ENCODE measurements at regions not wholly inside any gene's neighbourhood (a gene's known extent, or its start where the extent isn't known, plus 50 kb on each side); places are given as distances from the start of the nearest gene placed in this dataset.
"Not testable (repeated sequence)": the region's sequence is repeated elsewhere in the genome, so short reads cannot be mapped to it uniquely, and the experiment has no call there.

- Histone ChIP-seq H3K27ac (ENCODE audit: low read length) (no peak overlapping the region), H3K9me3 (ENCODE audit: control insufficient read depth in 1 of 2, low read length in 2 of 2) (no peaks in the 10 kb centered on the region), H3K4me3 (ENCODE audit: low read depth in 1 of 2, low read length in 2 of 2) (no peak overlapping the region), H3K36me3 (ENCODE audit: control insufficient read depth in 1 of 2, insufficient read depth in 2 of 2, low read length in 2 of 2) (no peaks in the 10 kb centered on the region), H3K27me3 (ENCODE audit: low read depth, low read length) (no peaks in the 10 kb centered on the region), H3K4me1 (ENCODE audit: control insufficient read depth in 1 of 2, insufficient read depth in 2 of 2, low read length in 2 of 2) (no peaks in the 10 kb centered on the region)
Observed at GRCh38 chr9:19901586-19901985, 112.7 kb upstream of the SLC24A2 start.

DNA sequence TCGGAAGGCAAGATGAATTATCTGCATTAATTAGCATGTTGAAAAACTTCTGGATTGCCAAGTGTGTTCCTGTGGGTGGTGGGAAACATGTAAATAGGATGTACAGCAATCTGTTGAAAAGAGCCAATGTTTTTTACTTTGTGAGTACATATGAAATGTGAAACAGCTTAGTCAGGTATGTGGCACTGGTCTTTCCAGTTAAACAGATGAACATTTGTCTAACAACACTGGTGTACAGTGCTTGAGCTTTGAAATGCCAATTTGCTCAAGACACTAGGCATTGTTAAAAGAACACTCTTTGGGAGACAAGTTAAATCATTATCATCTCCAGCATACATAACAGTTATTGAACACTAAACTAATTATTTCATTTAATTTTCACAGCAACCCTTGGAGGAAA lies 107.3 kb upstream of the SLC24A2 start:
- no peak overlapping the region for H3K27ac ChIP-seq (ENCODE audit: low read length)
- no peaks in the 10 kb centered on the region for H3K36me3 ChIP-seq (ENCODE audit: control insufficient read depth in 1 of 2, insufficient read depth in 2 of 2, low read length in 2 of 2)
- no peaks in the 10 kb centered on the region for H3K27me3 ChIP-seq (ENCODE audit: low read depth, low read length)
- H3K9me3 ChIP-seq (ENCODE audit: control insufficient read depth in 1 of 2, low read length in 2 of 2) = no peaks in the 10 kb centered on the region
- H3K4me3 ChIP-seq (ENCODE audit: low read depth in 1 of 2, low read length in 2 of 2) = no peak overlapping the region
- peaks cover 0 to 5% of the 10 kb centered on the region in 2 donors for H3K4me1 ChIP-seq (ENCODE audit: control insufficient read depth in 1 of 2, insufficient read depth in 2 of 2, low read length in 2 of 2)

DNA sequence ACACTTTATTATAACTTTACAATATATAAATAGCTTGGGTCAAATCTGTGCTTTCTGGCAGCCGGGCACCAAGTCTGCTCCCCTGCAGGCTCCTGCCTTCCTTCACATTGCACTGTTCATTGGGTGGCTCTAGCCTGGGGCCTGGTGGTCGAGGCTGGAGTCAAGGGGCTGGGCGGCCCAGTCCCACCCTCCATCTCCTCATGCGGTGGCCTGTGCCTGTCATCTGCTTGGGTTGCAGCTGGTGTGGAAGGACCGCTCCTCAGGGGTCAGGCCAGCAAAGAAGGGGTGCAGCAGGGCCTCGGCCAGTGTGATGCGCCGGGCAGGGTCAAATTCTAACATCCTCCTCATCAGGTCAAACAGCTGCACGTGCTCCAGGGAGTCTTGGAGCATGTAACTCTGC lies 106.7 kb upstream of the SLC24A2 start:
- not testable (repeated sequence) for H3K4me3 ChIP-seq (ENCODE audit: low read depth in 1 of 2, low read length in 2 of 2); H3K27ac ChIP-seq (ENCODE audit: low read length); H3K4me1 ChIP-seq (ENCODE audit: control insufficient read depth in 1 of 2, insufficient read depth in 2 of 2, low read length in 2 of 2); H3K36me3 ChIP-seq (ENCODE audit: control insufficient read depth in 1 of 2, insufficient read depth in 2 of 2, low read length in 2 of 2); H3K9me3 ChIP-seq (ENCODE audit: control insufficient read depth in 1 of 2, low read length in 2 of 2); H3K27me3 ChIP-seq (ENCODE audit: low read depth, low read length)

GRCh38 chr9:19895006-19895405 lies 106.2 kb upstream of the SLC24A2 start:
- no peaks in the 10 kb centered on the region for H3K27me3 ChIP-seq (ENCODE audit: low read depth, low read length)
- no peaks in the 10 kb centered on the region for H3K36me3 ChIP-seq (ENCODE audit: control insufficient read depth in 1 of 2, insufficient read depth in 2 of 2, low read length in 2 of 2)
- no peaks in the 10 kb centered on the region for H3K9me3 ChIP-seq (ENCODE audit: control insufficient read depth in 1 of 2, low read length in 2 of 2)
- peaks cover 0 to 5% of the 10 kb centered on the region in 2 donors for H3K4me1 ChIP-seq (ENCODE audit: control insufficient read depth in 1 of 2, insufficient read depth in 2 of 2, low read length in 2 of 2)
- H3K27ac ChIP-seq (ENCODE audit: low read length) = no peak overlapping the region
- H3K4me3 ChIP-seq (ENCODE audit: low read depth in 1 of 2, low read length in 2 of 2) = no peak overlapping the region

- no peak overlapping the region for H3K4me3 ChIP-seq (ENCODE audit: low read depth in 1 of 2, low read length in 2 of 2)
- H3K36me3 ChIP-seq (ENCODE audit: control insufficient read depth in 1 of 2, insufficient read depth in 2 of 2, low read length in 2 of 2) = no peaks in the 10 kb centered on the region
- no peaks in the 10 kb centered on the region for H3K4me1 ChIP-seq (ENCODE audit: control insufficient read depth in 1 of 2, insufficient read depth in 2 of 2, low read length in 2 of 2)
- H3K27me3 ChIP-seq (ENCODE audit: low read depth, low read length) = no peaks in the 10 kb centered on the region
- H3K27ac ChIP-seq (ENCODE audit: low read length) = no peak overlapping the region
- H3K9me3 ChIP-seq (ENCODE audit: control insufficient read depth in 1 of 2, low read length in 2 of 2) = no peaks in the 10 kb centered on the region
Observed at GRCh38 chr9:19885608-19886007, 96.8 kb upstream of the SLC24A2 start.

DNA sequence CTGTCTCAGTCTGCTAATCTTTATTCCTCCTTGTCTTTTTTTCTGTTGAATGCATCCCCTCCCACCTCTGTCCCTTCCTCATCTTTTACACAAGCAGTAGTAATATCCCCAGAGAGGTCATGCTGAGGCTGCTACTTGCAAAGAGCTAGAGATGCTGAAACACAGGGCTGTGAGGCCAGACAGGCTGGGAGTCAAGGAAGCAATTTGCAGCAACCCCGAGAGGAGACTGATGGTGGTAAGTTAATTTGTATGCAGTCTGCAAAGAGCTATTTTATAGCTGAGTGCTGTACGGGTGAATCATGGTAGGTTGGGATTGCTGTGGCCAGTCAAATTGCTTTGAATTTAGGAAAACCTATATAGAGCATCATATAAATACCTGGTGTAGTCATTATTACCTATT lies 90.2 kb upstream of the SLC24A2 start:
- no peak overlapping the region for H3K27ac ChIP-seq (ENCODE audit: low read length)
- no peaks in the 10 kb centered on the region for H3K4me1 ChIP-seq (ENCODE audit: control insufficient read depth in 1 of 2, insufficient read depth in 2 of 2, low read length in 2 of 2)
- H3K4me3 ChIP-seq (ENCODE audit: low read depth in 1 of 2, low read length in 2 of 2) = no peak overlapping the region
- H3K9me3 ChIP-seq (ENCODE audit: control insufficient read depth in 1 of 2, low read length in 2 of 2) = no peaks in the 10 kb centered on the region
- H3K27me3 ChIP-seq (ENCODE audit: low read depth, low read length) = no peaks in the 10 kb centered on the region
- H3K36me3 ChIP-seq (ENCODE audit: control insufficient read depth in 1 of 2, insufficient read depth in 2 of 2, low read length in 2 of 2) = no peaks in the 10 kb centered on the region

DNA sequence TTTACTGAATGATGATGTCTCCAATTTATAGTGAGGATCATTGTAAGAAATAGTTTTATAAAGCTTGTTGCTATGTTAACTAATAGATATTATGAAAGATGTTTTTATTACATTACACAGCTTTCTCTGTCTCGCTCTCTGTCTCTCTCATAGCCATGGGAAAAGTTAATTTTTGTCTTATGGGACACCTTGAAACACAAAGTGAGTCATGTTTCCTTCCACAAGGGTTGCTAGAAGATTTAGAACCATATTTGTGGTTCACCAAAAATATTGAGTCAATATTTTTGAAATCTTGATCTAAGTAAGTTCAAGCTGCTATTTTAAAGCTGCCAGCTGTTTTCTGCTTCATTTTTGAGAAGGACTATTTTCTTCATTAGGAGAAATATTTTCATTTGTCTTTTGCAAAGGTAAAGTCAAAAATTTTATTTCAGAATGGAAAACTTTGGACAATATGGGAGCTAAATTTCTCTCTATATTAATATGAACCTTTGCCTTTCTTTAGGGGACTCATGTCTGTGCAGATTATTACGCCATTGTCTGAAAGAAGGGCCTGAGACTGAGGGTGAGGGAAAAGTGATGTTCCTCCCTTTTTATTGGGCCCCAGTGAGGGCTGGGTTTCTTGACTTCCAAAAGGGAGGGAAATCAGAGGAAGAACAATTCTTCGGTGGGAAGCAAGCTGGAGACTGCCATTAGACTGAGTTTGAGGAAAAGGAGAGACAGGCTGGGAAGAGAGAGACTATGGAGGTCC lies 87.9 kb upstream of the SLC24A2 start:
- no peaks in the 10 kb centered on the region for H3K4me1 ChIP-seq (ENCODE audit: control insufficient read depth in 1 of 2, insufficient read depth in 2 of 2, low read length in 2 of 2)
- peaks cover 0 to 7% of the 10 kb centered on the region in 2 donors for H3K9me3 ChIP-seq (ENCODE audit: control insufficient read depth in 1 of 2, low read length in 2 of 2)
- no peaks in the 10 kb centered on the region for H3K27me3 ChIP-seq (ENCODE audit: low read depth, low read length)
- H3K4me3 ChIP-seq (ENCODE audit: low read depth in 1 of 2, low read length in 2 of 2) = no peak overlapping the region
- H3K36me3 ChIP-seq (ENCODE audit: control insufficient read depth in 1 of 2, insufficient read depth in 2 of 2, low read length in 2 of 2) = no peaks in the 10 kb centered on the region
- no peak overlapping the region for H3K27ac ChIP-seq (ENCODE audit: low read length)

- H3K4me1 ChIP-seq (ENCODE audit: control insufficient read depth in 1 of 2, insufficient read depth in 2 of 2, low read length in 2 of 2) = no peaks in the 10 kb centered on the region
- H3K4me3 ChIP-seq (ENCODE audit: low read depth in 1 of 2, low read length in 2 of 2) = no peak overlapping the region
Observed at GRCh38 chr9:19875291-19875920, 86.6 kb upstream of the SLC24A2 start.

DNA sequence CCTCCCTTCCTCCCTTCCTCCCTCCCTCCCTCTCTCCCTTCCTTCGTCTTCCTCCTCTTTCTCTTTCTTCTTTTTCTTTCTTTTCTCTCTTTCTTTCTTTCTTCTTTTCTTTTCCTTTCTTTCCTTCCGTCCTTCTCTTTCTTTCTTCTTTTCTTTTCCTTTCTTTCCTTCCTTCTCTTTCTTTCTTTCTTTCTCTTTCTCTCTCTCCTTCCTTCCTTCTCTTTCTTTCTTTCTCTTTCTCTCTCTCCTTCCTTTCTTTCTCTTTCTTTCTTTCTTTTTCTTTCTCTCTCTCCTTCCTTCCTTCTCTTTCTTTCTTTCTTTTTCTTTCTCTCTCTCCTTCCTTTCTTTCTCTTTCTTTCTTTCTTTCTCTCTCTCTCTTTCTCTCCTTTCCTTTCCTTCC lies 84.4 kb upstream of the SLC24A2 start:
- H3K4me1 ChIP-seq (ENCODE audit: control insufficient read depth in 1 of 2, insufficient read depth in 2 of 2, low read length in 2 of 2); H3K27ac ChIP-seq (ENCODE audit: low read length); H3K4me3 ChIP-seq (ENCODE audit: low read depth in 1 of 2, low read length in 2 of 2); H3K27me3 ChIP-seq (ENCODE audit: low read depth, low read length); H3K36me3 ChIP-seq (ENCODE audit: control insufficient read depth in 1 of 2, insufficient read depth in 2 of 2, low read length in 2 of 2): not testable (repeated sequence)
- H3K9me3 ChIP-seq (ENCODE audit: control insufficient read depth in 1 of 2, low read length in 2 of 2) = peaks cover 3 to 11% of the 10 kb centered on the region in 2 donors

More at GRCh38 chr9:19875291-19875920, 86.6 kb upstream of the SLC24A2 start:
- H3K27ac ChIP-seq (ENCODE audit: low read length) = no peak overlapping the region
- no peaks in the 10 kb centered on the region for H3K36me3 ChIP-seq (ENCODE audit: control insufficient read depth in 1 of 2, insufficient read depth in 2 of 2, low read length in 2 of 2)
- peaks cover 3 to 9% of the 10 kb centered on the region in 2 donors for H3K9me3 ChIP-seq (ENCODE audit: control insufficient read depth in 1 of 2, low read length in 2 of 2)
- no peaks in the 10 kb centered on the region for H3K27me3 ChIP-seq (ENCODE audit: low read depth, low read length)

GRCh38 chr9:19870988-19871387 lies 82.2 kb upstream of the SLC24A2 start:
- H3K27me3 ChIP-seq (ENCODE audit: low read depth, low read length) = no peaks in the 10 kb centered on the region
- H3K27ac ChIP-seq (ENCODE audit: low read length) = no peak overlapping the region
- H3K36me3 ChIP-seq (ENCODE audit: control insufficient read depth in 1 of 2, insufficient read depth in 2 of 2, low read length in 2 of 2) = no peaks in the 10 kb centered on the region
- no peaks in the 10 kb centered on the region for H3K4me1 ChIP-seq (ENCODE audit: control insufficient read depth in 1 of 2, insufficient read depth in 2 of 2, low read length in 2 of 2)
- H3K9me3 ChIP-seq (ENCODE audit: control insufficient read depth in 1 of 2, low read length in 2 of 2) = peaks cover 3 to 11% of the 10 kb centered on the region in 2 donors
- no peak overlapping the region for H3K4me3 ChIP-seq (ENCODE audit: low read depth in 1 of 2, low read length in 2 of 2)

GRCh38 chr9:19840953-19841352 lies 52.1 kb upstream of the SLC24A2 start:
- Histone ChIP-seq H3K4me1 (ENCODE audit: control insufficient read depth in 1 of 2, insufficient read depth in 2 of 2, low read length in 2 of 2) (no peaks in the 10 kb centered on the region), H3K27ac (ENCODE audit: low read length) (no peak overlapping the region), H3K36me3 (ENCODE audit: control insufficient read depth in 1 of 2, insufficient read depth in 2 of 2, low read length in 2 of 2) (no peaks in the 10 kb centered on the region), H3K4me3 (ENCODE audit: low read depth in 1 of 2, low read length in 2 of 2) (no peak overlapping the region), H3K27me3 (ENCODE audit: low read depth, low read length) (no peaks in the 10 kb centered on the region), H3K9me3 (ENCODE audit: control insufficient read depth in 1 of 2, low read length in 2 of 2) (no peaks in the 10 kb centered on the region)

Data from muscle layer of duodenum (tissue), 2 donors.